ENCODE measurements at regions not wholly inside any gene's neighbourhood (a gene's known extent, or its start where the extent isn't known, plus 50 kb on each side); places are given as distances from the start of the nearest gene placed in this dataset.

- Mint-ChIP-seq H3K27ac (peak overlapping the region; percentile 41), H3K4me3 (no peak overlapping the region)
Measured at GRCh38 chr17:77727037-77727615, 231.4 kb upstream of the TNRC6C start.

GRCh38 chr17:77728474-77728795 is 230.1 kb upstream of the TNRC6C start:
- H3K27me3 Mint-ChIP-seq (ENCODE audit: low read depth, poor library complexity): peaks cover 3% of the 10 kb centered on the region
- peaks cover 31% of the 10 kb centered on the region for H3K4me1 Mint-ChIP-seq
- H3K36me3 Mint-ChIP-seq (ENCODE audit: low read depth): peaks cover 14% of the 10 kb centered on the region
- DNase-seq: no peak
- H3K27ac Mint-ChIP-seq: peak overlapping the region; percentile 33
- H3K9me3 Mint-ChIP-seq: peaks cover 39% of the 10 kb centered on the region
- no peak overlapping the region for H3K4me3 Mint-ChIP-seq
- TF ChIP-seq CTCF (IDR thresholded peaks at IDR 0.05): no peak

More at GRCh38 chr17:77727037-77727615, 231.4 kb upstream of the TNRC6C start:
- peaks cover 7% of the 10 kb centered on the region for H3K27me3 Mint-ChIP-seq (ENCODE audit: low read depth, poor library complexity)
- H3K9me3 Mint-ChIP-seq: peaks cover 26% of the 10 kb centered on the region
- no peak for DNase-seq
- peaks cover 31% of the 10 kb centered on the region for H3K4me1 Mint-ChIP-seq
- TF ChIP-seq CTCF (IDR thresholded peaks at IDR 0.05): no peak
- H3K36me3 Mint-ChIP-seq (ENCODE audit: low read depth): peaks cover 6% of the 10 kb centered on the region

- Mint-ChIP-seq H3K4me3 (no peak overlapping the region), H3K36me3 (ENCODE audit: low read depth) (peaks cover 14% of the 10 kb centered on the region), H3K27me3 (ENCODE audit: low read depth, poor library complexity) (peaks cover 3% of the 10 kb centered on the region), H3K27ac (no peak overlapping the region), H3K9me3 (peaks cover 43% of the 10 kb centered on the region), H3K4me1 (peaks cover 34% of the 10 kb centered on the region)
- no peak for TF ChIP-seq CTCF (IDR thresholded peaks at IDR 0.05)
- no peak for DNase-seq
Measured at GRCh38 chr17:77728871-77729270, 229.6 kb upstream of the TNRC6C start.

GRCh38 chr17:77729587-77729986 is 228.9 kb upstream of the TNRC6C start:
- peaks cover 14% of the 10 kb centered on the region for H3K36me3 Mint-ChIP-seq (ENCODE audit: low read depth)
- TF ChIP-seq CTCF (IDR thresholded peaks at IDR 0.05): no peak
- no peak for DNase-seq
- peaks cover 44% of the 10 kb centered on the region for H3K9me3 Mint-ChIP-seq
- peaks cover 3% of the 10 kb centered on the region for H3K27me3 Mint-ChIP-seq (ENCODE audit: low read depth, poor library complexity)
- peaks cover 34% of the 10 kb centered on the region for H3K4me1 Mint-ChIP-seq
- no peak overlapping the region for H3K27ac Mint-ChIP-seq
- no peak overlapping the region for H3K4me3 Mint-ChIP-seq

- H3K27me3 Mint-ChIP-seq (ENCODE audit: low read depth, poor library complexity): peaks cover 3% of the 10 kb centered on the region
- H3K4me1 Mint-ChIP-seq: peaks cover 40% of the 10 kb centered on the region
- no peak overlapping the region for H3K27ac Mint-ChIP-seq
- no peak overlapping the region for H3K4me3 Mint-ChIP-seq
- peaks cover 44% of the 10 kb centered on the region for H3K9me3 Mint-ChIP-seq
- DNase-seq: no peak
- peaks cover 14% of the 10 kb centered on the region for H3K36me3 Mint-ChIP-seq (ENCODE audit: low read depth)
- no peak for TF ChIP-seq CTCF (IDR thresholded peaks at IDR 0.05)
Measured at GRCh38 chr17:77730376-77730775, 228.1 kb upstream of the TNRC6C start.

GRCh38 chr17:77733576-77734296 is 224.8 kb upstream of the TNRC6C start:
- Mint-ChIP-seq H3K27me3 (ENCODE audit: low read depth, poor library complexity) (peaks cover 9% of the 10 kb centered on the region), H3K9me3 (peaks cover 44% of the 10 kb centered on the region), H3K4me1 (peaks cover 35% of the 10 kb centered on the region), H3K36me3 (ENCODE audit: low read depth) (peaks cover 14% of the 10 kb centered on the region), H3K27ac (no peak overlapping the region), H3K4me3 (no peak overlapping the region)
- no peak for DNase-seq
- no peak for TF ChIP-seq CTCF (IDR thresholded peaks at IDR 0.05)
